Osteocyte (in vitro differentiated cells): ENCODE measurements at regions not wholly inside any gene's neighbourhood (a gene's known extent, or its start where the extent isn't known, plus 50 kb on each side); places are given as distances from the start of the nearest gene placed in this dataset.

Source experiments
- DNase-seq: peaks from one replicate; pipeline ENCODE4 v3.0.0; 2021; ENCODE audit warnings: mixed read lengths; ENCODE audit not compliant: unreplicated experiment; ENCODE audit errors: extremely low spot score
- H3K27ac Mint-ChIP-seq: one replicate; pipeline ENCODE4 v1.8.0; 2021; ENCODE audit warnings: mild to moderate bottlenecking, mixed read lengths; ENCODE audit not compliant: unreplicated experiment
- H3K27me3 Mint-ChIP-seq: one replicate; pipeline ENCODE4 v1.8.0; 2021; ENCODE audit warnings: mixed read lengths; ENCODE audit not compliant: unreplicated experiment
- H3K36me3 Mint-ChIP-seq: one replicate; pipeline ENCODE4 v1.8.0; 2021; ENCODE audit warnings: mixed read lengths; ENCODE audit not compliant: unreplicated experiment
- H3K4me1 Mint-ChIP-seq: one replicate; pipeline ENCODE4 v1.8.0; 2021; ENCODE audit warnings: mixed read lengths; ENCODE audit not compliant: unreplicated experiment
- H3K4me3 Mint-ChIP-seq: one replicate; pipeline ENCODE4 v1.8.0; 2021; ENCODE audit warnings: mild to moderate bottlenecking, moderate library complexity, mixed read lengths; ENCODE audit not compliant: unreplicated experiment
- H3K9me3 Mint-ChIP-seq: one replicate; pipeline ENCODE4 v1.8.0; 2021; ENCODE audit warnings: mixed read lengths; ENCODE audit not compliant: unreplicated experiment
- CTCF ChIP-seq: fragments of 200-600 bp; sonication (generic); IDR thresholded peaks from 2 replicates; pipeline ENCODE4 v1.5.0; 2021; ENCODE audit warnings: antibody characterized with exemption, mild to moderate bottlenecking, moderate library complexity

GRCh38 chr10:129032372-129033313 is 434.4 kb upstream of the MGMT start:
- Mint-ChIP-seq H3K9me3 (no peaks in the 10 kb centered on the region), H3K4me1 (no peaks in the 10 kb centered on the region), H3K27me3 (peaks cover 22% of the 10 kb centered on the region), H3K27ac (no peak overlapping the region), H3K36me3 (no peaks in the 10 kb centered on the region), H3K4me3 (no peak overlapping the region)
- TF ChIP-seq CTCF, result no peak
- DNase-seq, result no peak

- H3K27me3 Mint-ChIP-seq, result peaks cover 19% of the 10 kb centered on the region
- no peak for TF ChIP-seq CTCF
- no peak overlapping the region for H3K27ac Mint-ChIP-seq
- no peaks in the 10 kb centered on the region for H3K36me3 Mint-ChIP-seq
- H3K4me3 Mint-ChIP-seq, result no peak overlapping the region
- H3K9me3 Mint-ChIP-seq, result no peaks in the 10 kb centered on the region
- no peak for DNase-seq
- H3K4me1 Mint-ChIP-seq, result no peaks in the 10 kb centered on the region
These were observed 433.7 kb upstream of the MGMT start for GRCh38 chr10:129033340-129033739.

- no peak for TF ChIP-seq CTCF
- no peaks in the 10 kb centered on the region for H3K36me3 Mint-ChIP-seq
- H3K9me3 Mint-ChIP-seq, result no peaks in the 10 kb centered on the region
- H3K27ac Mint-ChIP-seq, result no peak overlapping the region
- H3K27me3 Mint-ChIP-seq, result peaks cover 17% of the 10 kb centered on the region
- no peak for DNase-seq
- H3K4me3 Mint-ChIP-seq, result no peak overlapping the region
- no peaks in the 10 kb centered on the region for H3K4me1 Mint-ChIP-seq
These were observed 433.2 kb upstream of the MGMT start for GRCh38 chr10:129033790-129034272.

GRCh38 chr10:129035052-129035827 is 431.8 kb upstream of the MGMT start:
- H3K9me3 Mint-ChIP-seq, result no peaks in the 10 kb centered on the region
- no peak for TF ChIP-seq CTCF
- H3K36me3 Mint-ChIP-seq, result no peaks in the 10 kb centered on the region
- no peak for DNase-seq
- no peaks in the 10 kb centered on the region for H3K4me1 Mint-ChIP-seq
- no peak overlapping the region for H3K27ac Mint-ChIP-seq
- H3K4me3 Mint-ChIP-seq, result no peak overlapping the region
- peaks cover 15% of the 10 kb centered on the region for H3K27me3 Mint-ChIP-seq

- no peaks in the 10 kb centered on the region for H3K4me1 Mint-ChIP-seq
- TF ChIP-seq CTCF, result no peak
- H3K4me3 Mint-ChIP-seq, result no peak overlapping the region
- no peaks in the 10 kb centered on the region for H3K36me3 Mint-ChIP-seq
- no peaks in the 10 kb centered on the region for H3K9me3 Mint-ChIP-seq
- no peaks in the 10 kb centered on the region for H3K27me3 Mint-ChIP-seq
- no peak for DNase-seq
- no peak overlapping the region for H3K27ac Mint-ChIP-seq
These were observed 428.5 kb upstream of the MGMT start for GRCh38 chr10:129038522-129038921.
